GM19043 (cell line): ENCODE measurements at regions not wholly inside any gene's neighbourhood (a gene's known extent, or its start where the extent isn't known, plus 50 kb on each side); places are given as distances from the start of the nearest gene placed in this dataset.

Source experiments
- ATAC-seq: cut with Tn5 transposase; IDR thresholded peaks from one replicate; pipeline ENCODE4 v1.9.1; 2021; ENCODE audit warnings: low read depth; ENCODE audit not compliant: unreplicated experiment

- no peak for ATAC-seq
These were observed 165.3 kb upstream of the FOXD3 start for GRCh38 chr1:63157085-63157484.

GRCh38 chr1:63169057-63169456 is 153.3 kb upstream of the FOXD3 start:
- ATAC-seq = no peak

- ATAC-seq = no peak
These were observed 149.2 kb upstream of the FOXD3 start for GRCh38 chr1:63173161-63173560.

GRCh38 chr1:63189677-63190076 is 132.7 kb upstream of the FOXD3 start:
- ATAC-seq = no peak

GRCh38 chr1:63190171-63190570 is 132.2 kb upstream of the FOXD3 start:
- ATAC-seq = no peak

- no peak for ATAC-seq
These were observed 123.4 kb upstream of the FOXD3 start for GRCh38 chr1:63198871-63199394.

GRCh38 chr1:63199706-63200335 is 122.5 kb upstream of the FOXD3 start:
- ATAC-seq = no peak

- ATAC-seq = no peak
These were observed 121.7 kb upstream of the FOXD3 start for GRCh38 chr1:63200676-63201075.

GRCh38 chr1:63203641-63204040 is 118.7 kb upstream of the FOXD3 start:
- no peak for ATAC-seq

GRCh38 chr1:63205776-63206175 is 116.6 kb upstream of the FOXD3 start:
- no peak for ATAC-seq

- no peak for ATAC-seq
These were observed 107.8 kb upstream of the FOXD3 start for GRCh38 chr1:63214553-63214952.

GRCh38 chr1:63223426-63223825 is 98.9 kb upstream of the FOXD3 start:
- no peak for ATAC-seq

- no peak for ATAC-seq
These were observed 91.6 kb upstream of the FOXD3 start for GRCh38 chr1:63230722-63231121.

- ATAC-seq = no peak
These were observed 83.6 kb upstream of the FOXD3 start for GRCh38 chr1:63238721-63239120.

GRCh38 chr1:63245186-63245585 is 77.2 kb upstream of the FOXD3 start:
- ATAC-seq = no peak

- no peak for ATAC-seq
These were observed 74.2 kb upstream of the FOXD3 start for GRCh38 chr1:63248216-63248615.

- no peak for ATAC-seq
These were observed 67.2 kb upstream of the FOXD3 start for GRCh38 chr1:63255153-63255552.

- no peak for ATAC-seq
These were observed 60.5 kb upstream of the FOXD3 start for GRCh38 chr1:63261736-63262458.

- no peak for ATAC-seq
These were observed 60.0 kb upstream of the FOXD3 start for GRCh38 chr1:63262459-63262770.

- no peak for ATAC-seq
These were observed 58.2 kb upstream of the FOXD3 start for GRCh38 chr1:63264161-63264560.

- ATAC-seq = no peak
These were observed 55.5 kb upstream of the FOXD3 start for GRCh38 chr1:63266857-63267256.

- ATAC-seq = no peak
These were observed 53.5 kb upstream of the FOXD3 start for GRCh38 chr1:63268876-63269275.
